DLD1 (cell line): ENCODE measurements at regions not wholly inside any gene's neighbourhood (a gene's known extent, or its start where the extent isn't known, plus 50 kb on each side); places are given as distances from the start of the nearest gene placed in this dataset.

ENCODE experiments used
- in situ Hi-C: cut with HindIII; loops from 2 replicates; pipeline ENCODE4 v1.10.0; 2017; ENCODE audit warnings: low sequenced_read_pairs

- in situ Hi-C loops: no loop called here
Measured at GRCh38 chr5:2658881-2659470, 92.5 kb downstream of the IRX2 start.

DNA sequence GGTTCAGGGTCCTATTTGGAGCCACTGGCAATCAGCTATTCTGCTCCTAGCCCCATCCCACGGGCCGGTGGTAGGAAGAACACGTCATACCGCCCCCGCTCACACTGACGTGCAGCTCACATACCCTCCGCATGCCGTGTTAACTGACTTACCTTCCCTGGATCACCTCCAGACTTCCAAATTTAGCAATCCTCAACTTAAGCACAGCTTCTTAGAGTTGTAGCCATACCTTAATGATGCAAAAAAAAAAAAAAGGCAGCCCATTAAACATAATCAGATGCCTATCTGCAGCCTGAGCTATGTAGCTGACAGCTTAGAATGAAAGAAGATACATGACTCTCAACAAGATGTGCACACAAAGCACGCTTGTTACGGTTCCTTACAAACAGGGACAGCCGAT, 93.0 kb downstream of the IRX2 start:
- in situ Hi-C loops: no loop called here

- in situ Hi-C loops: no loop called here
Measured at GRCh38 chr5:2657151-2657550, 94.3 kb downstream of the IRX2 start.

DNA sequence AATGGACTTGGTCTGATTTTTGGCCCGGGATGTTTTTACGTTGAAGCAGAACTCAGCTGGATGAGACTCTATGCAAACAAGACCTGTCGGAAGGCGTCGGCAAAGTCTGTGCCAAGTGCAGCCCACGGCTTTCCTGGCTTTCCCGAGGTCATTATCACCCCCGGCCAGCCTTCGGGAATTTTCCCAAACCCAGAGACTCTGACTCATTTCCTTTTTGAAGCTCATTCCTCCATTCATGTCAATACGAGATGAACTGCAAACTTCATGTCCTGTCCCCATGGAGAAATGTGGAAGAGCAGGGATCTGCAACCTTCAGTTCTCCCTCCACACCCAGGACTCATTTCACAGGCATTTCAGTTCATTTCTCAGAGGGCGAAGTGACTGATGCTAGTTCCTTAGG, 95.3 kb downstream of the IRX2 start:
- in situ Hi-C loops: no loop called here

- in situ Hi-C loops: no loop called here
Measured at GRCh38 chr5:2653991-2654390, 97.5 kb downstream of the IRX2 start.

- in situ Hi-C loops: no loop called here
Measured at GRCh38 chr5:2651116-2651515, 100.4 kb downstream of the IRX2 start.

DNA sequence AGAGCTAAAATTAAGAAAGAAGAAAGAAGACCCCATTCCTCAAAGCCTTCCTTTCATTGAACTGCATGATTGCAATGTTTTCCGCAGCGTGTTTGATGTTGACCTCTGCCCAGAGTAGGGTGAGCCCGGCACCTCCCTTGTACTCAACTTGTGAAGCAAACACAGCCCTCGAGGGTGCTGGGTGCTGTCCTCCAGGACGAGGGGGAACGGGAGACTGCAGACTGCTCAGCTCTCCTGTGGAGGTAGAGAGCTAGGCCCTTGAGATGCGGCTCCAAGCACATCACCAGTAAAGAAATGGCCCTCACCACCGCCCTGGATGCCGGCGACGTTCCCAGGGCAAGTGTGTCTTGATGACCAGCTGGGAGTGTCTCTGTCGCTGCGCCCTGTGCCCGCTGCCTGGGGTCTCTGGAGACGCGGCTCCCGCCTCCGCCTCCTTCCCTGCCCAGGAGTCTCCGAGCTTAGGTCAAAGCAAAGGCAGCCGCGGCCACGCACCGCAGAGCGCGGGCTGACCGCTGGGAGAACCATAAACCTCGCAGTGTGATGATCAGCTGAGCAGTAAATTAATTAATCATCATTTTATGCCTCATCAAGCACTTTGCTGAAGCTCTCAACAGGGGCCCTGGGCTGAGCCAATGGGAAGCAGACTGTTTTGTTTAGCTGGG, 108.7 kb downstream of the IRX2 start:
- in situ Hi-C loops: no loop called here

DNA sequence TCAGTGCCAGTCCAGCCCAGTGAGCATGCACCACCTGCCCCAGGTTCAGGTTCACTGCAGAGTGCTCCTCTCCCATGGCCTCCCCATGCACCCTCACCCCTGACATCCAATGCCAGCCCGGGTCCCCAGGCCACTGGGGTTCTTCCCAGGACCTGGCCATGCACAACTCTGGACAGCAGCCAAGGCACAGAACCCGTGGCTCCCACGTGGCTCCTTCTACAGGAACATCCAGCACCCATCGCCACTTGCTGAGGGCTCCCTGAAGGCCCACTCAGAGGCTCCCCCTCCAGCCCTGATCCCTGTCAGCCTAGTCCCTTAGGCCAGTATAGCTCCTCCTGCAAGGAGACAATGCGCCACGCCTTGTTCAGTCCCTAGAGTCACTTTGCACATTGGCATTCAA, 110.8 kb downstream of the IRX2 start:
- in situ Hi-C loops: no loop called here

GRCh38 chr5:2639425-2639824, 112.1 kb downstream of the IRX2 start:
- in situ Hi-C loops: no loop called here

DNA sequence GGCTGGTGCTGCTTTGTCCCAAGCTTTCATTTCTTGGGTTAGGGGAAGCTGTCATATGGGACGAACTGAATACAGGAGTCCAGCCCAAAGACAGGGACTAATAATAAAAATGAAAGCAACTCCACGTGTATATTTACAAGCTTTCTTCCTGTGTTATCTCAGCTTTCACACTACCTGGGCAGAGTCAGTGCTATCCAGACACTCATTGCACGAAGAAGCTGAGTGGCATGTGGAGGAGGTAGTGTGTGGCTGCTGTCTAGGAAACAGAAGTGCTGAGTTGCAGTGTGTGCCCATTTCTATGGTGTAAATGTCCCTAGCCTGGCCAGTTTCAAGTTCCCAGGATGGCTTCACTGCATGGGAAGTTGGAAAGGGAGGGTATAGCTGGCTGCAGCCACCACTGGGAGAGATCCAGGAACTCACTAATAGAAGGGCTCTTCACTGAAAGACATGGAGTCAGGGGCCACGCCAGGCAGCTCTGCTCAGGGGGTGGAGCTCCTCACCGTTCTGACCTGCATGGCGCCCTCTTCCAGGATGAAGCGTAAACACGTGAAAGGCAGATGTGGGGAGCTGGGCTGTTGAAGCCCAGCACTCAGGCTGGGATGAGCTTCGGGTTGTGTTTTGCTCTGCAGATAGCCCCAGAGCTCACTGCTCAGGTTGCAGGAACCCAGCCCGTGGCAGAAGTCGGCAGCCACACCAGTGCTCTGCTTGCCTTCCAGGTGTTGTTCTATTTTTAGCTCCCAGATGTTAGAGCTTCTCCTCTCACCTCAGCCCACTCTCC, 116.9 kb downstream of the IRX2 start:
- in situ Hi-C loops: no loop called here

GRCh38 chr5:2633992-2634391, 117.5 kb downstream of the IRX2 start:
- in situ Hi-C loops: no loop called here

DNA sequence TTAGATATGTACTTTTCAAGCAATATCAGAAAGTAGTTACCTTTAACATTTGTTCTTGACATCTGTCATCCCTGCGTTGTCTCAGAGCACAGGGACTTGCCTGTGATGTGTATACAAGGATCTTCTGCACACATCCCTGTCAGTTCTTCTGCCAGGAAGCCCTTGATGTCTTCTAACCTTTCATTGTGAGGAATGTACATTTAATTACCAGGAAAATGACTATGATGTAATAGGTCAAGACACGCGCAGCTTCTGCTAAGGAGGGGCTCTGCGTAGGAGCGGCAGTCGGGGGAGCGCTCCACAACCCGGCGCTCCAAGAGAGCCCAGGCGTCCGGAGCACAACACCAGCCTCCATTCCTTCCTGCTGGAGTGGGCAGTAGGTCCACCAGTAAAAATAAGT, 119.7 kb downstream of the IRX2 start:
- in situ Hi-C loops: no loop called here

DNA sequence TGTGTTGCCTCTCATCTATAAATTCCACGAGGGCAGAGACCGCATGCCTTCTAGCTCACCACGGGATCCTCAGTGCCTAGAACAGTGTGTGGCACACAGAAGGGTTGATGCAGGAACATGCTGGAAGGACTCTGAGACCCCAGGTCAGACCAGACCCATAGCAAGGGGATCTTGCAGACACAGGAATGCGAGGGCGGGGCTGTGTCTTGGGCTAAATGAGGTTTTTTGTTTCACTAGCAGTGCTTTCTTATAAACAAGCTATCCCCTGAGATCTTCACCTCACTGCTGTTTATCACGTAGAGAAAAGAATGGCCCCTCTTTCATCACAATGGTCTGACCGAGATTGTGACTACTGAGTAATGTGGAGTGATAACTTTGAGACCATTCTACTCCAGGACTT, 122.4 kb downstream of the IRX2 start:
- in situ Hi-C loops: no loop called here

DNA sequence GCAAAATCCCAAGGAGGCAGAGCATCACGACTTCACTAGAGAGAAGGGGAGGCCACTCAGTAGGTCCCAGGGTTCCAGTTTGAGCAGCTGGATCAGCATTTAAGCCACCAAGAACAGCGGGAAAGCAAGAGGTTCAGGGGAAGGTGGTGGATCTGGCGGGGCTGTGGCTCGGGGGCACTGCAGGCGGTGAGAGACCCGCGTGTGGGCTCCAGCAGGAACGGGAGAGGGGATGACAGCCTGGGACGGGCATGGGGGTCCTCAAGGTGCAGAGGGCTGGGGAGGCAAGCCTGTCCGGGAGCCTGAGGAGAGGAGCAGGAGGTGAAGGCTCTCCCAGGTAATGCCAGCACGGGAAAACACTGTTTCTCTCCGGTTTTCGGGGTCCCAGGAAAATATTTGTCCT, 123.6 kb downstream of the IRX2 start:
- in situ Hi-C loops: no loop called here

DNA sequence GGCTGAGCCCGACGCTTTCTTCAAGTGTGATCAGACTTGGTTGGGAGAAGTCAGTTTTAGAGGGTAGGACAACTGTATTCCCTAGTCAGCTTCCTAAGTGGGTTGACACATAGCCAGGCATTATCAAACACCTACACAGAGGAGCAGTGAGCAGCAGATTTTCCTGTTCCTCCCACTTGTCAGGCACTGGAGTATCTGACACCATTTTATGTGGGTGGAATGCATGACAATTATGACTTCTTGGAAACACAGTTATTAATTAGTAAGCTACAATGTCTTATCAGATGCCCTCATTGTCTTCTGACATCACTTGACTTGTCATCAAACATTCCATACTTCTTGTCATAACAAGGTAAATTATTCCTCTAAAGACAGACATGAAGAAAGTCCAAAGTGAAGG, 124.9 kb downstream of the IRX2 start:
- in situ Hi-C loops: no loop called here

DNA sequence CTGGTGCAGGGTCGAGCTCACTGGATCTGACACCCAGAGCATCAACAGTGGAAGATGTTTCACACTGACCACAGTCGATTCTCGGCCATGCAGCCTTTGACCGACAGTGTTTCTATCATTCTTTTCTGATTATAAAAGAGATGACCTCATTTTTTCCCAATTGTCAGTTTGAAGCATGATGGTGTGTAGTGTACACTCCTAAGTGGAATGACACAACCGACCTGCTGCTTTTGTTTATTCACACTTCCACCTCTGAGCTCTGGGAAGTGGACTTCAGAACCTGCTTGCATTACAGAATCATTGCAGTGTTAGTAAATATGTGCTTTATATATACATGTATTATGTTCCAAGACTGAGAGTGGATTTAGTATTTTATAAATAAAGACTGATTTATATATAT, 128.6 kb downstream of the IRX2 start:
- in situ Hi-C loops: no loop called here

DNA sequence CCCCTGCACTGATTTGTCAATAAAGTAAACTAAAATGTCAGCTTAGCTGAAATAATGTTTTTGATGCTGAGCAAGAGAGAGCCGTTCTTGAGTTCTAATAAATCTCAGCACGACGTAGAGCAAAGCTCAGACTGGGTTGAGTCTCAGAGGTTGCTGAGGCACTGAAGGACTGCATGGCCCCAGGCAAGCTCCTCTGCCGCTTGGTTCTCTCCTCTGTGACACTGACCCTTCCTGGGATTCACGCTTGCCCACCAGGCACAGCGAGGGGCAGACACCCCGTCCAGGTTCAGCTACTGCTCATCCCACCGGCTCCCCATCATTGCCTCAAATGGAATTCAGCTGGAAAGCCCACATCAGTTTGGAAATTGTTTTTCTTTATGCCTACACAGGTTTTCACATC, 129.8 kb downstream of the IRX2 start:
- in situ Hi-C loops: no loop called here

DNA sequence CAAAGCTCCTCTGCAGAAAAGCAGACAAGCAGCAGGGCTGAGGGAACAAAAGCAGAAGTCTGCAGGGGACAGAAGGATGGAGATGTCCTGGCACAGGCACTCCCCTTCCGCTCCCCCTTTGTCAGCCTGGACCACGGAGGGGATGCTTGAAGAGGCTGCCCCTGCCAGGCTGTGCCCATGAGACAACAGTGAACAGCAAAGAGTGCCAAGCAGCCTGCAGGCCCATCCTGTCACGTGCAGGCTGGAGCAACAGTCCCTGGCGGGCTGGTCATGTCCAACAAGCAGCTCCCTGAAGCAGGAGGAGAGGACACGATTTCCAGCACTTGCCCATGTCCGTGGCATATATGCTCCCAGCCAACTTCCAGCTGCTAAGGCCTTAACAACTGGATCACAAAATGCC, 132.3 kb downstream of the IRX2 start:
- in situ Hi-C loops: no loop called here

- in situ Hi-C loops: no loop called here
Measured at GRCh38 chr5:2617461-2617860, 134.0 kb downstream of the IRX2 start.

DNA sequence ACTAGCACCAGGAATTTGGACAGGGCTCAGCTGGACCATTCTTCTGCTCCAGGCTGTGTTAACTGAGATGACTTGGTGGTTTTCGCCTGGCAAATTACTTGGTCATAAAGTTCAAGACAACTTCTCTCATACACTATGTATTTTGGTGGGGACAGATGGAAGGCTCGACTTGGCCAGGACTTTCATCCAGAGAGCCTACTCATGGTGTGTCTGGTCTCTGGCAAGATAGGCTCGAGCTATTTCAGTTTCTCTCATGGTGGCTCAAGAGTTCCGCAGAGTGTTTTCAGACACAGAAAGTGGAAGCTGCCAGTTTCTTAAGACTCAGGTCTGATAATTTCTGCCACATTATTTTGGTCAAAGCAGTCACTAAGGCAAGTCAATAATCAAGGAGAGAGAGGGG, 135.6 kb downstream of the IRX2 start:
- in situ Hi-C loops: no loop called here

DNA sequence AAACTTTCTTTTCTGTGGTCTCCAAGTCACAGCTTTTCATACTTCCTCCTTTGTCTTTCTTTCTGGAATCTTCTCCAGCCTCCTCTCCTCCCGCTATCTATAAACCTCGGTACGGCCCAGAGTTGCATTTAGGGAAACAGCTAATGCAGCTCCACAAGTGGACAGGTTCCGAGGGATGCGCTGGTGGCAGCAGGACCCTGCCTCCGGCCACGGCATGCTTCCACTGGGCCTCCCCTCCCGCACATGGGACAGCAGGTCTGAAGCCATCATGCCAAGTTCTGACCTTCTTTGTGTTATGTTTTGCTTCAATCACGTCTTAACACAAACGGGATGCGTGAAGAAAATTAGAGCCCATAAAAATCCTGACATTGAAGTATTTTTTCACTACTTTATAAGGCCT, 136.9 kb downstream of the IRX2 start:
- in situ Hi-C loops: no loop called here

- in situ Hi-C loops: no loop called here
Measured at GRCh38 chr5:2611659-2612058, 139.8 kb downstream of the IRX2 start.
